HAP-1 (cell line): ENCODE measurements at regions not wholly inside any gene's neighbourhood (a gene's known extent, or its start where the extent isn't known, plus 50 kb on each side); places are given as distances from the start of the nearest gene placed in this dataset.
"Not testable (repeated sequence)": the region's sequence is repeated elsewhere in the genome, so short reads cannot be mapped to it uniquely, and the experiment has no call there.

ENCODE experiments used
- DNase-seq, 2 experiments: peaks; one replicate each; pipeline ENCODE4 v3.0.0-alpha.2; 2016 to 2020; ENCODE audit warnings: low spot score in 2 of 2
- H3K27me3 ChIP-seq: fragments of 250-450 bp; sonication (Bioruptor Pico); 2 replicates; pipeline ENCODE4 v1.5.1; 2020; ENCODE audit warnings: low read depth, mild to moderate bottlenecking, moderate library complexity
- H3K36me3 ChIP-seq: fragments of 250-450 bp; sonication (Bioruptor Pico); replicated peaks from 2 replicates; pipeline ENCODE4 v1.5.1; 2020; ENCODE audit warnings: mild to moderate bottlenecking
- H3K4me1 ChIP-seq: fragments of 250-450 bp; sonication (Bioruptor Pico); 2 replicates; pipeline ENCODE4 v1.5.1; 2020; ENCODE audit warnings: mild to moderate bottlenecking
- H3K4me3 ChIP-seq: fragments of 250-450 bp; sonication (Bioruptor Pico); 2 replicates; pipeline ENCODE4 v1.5.1; 2020; ENCODE audit warnings: mild to moderate bottlenecking, moderate library complexity
- H3K9me3 ChIP-seq: fragments of 250-450 bp; sonication (Bioruptor Pico); 2 replicates; pipeline ENCODE4 v1.5.1; 2020; ENCODE audit warnings: mild to moderate bottlenecking, moderate library complexity
- in situ Hi-C: fragments of 300-500 bp; cut with MboI; formaldehyde crosslinking; loops from 3 replicates; pipeline ENCODE4 v1.14.3; 2020; ENCODE audit warnings: low sequenced_read_pairs, inconsistent platforms, mixed read lengths

DNA sequence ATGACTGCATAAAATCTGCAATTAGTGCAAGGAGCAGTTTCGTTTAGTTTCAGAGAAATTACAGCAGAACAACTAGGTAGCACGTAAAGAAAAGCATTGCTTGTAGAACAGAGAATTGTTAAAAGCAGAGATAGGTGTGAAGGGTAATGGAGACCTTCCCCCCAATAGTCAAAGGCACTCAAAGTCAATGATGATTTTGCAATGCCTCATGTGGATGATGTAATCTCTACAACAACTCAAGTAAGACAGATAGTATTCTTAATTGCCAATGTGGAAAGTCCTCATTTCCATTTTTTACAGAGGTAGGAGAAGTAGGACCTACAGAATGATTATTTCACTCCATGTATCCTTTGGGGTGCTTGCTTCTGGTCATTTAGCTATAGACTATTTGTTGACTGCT, 94.3 kb upstream of the GNAI1 start:
- Histone ChIP-seq H3K4me1 (no peaks in the 10 kb centered on the region), H3K4me3 (no peak overlapping the region), H3K9me3 (no peaks in the 10 kb centered on the region), H3K27me3 (no peaks in the 10 kb centered on the region), H3K36me3 (no peaks in the 10 kb centered on the region)
- in situ Hi-C loops = no loop called here
- DNase-seq = no peak

DNA sequence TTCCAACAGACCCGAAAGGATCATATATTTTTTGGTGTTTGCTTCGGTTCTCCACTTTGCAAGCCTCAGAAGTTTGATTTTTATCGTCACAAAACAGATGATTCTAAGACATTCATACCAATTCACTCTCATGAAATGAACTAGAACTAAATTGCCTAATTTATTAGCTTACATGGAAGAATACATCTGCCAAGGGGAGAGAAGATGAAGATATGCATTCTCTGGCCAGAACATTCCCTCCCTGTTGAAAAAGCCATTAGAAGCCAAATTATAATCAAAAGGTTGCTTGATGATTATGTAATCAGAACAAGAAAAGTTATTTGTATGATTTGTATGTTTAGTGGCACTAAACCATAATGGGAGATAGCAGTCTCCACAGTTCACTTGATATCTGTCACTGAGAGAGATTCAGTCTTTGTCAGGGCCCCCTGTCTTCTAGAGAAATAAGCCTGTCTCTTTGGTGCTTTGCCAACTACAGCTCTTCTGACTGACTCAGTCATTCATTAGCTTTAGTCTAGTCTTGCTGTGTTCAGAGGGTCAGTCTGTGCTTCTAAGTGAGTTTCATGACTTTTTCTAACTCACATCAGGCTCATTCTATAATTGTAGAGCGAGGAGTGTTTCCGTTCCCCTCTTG, 95.3 kb upstream of the GNAI1 start:
- Histone ChIP-seq H3K9me3 (no peaks in the 10 kb centered on the region), H3K36me3 (no peaks in the 10 kb centered on the region), H3K4me3 (no peak overlapping the region), H3K4me1 (no peaks in the 10 kb centered on the region), H3K27me3 (no peaks in the 10 kb centered on the region)
- in situ Hi-C loops = no loop called here
- no peak for DNase-seq

DNA sequence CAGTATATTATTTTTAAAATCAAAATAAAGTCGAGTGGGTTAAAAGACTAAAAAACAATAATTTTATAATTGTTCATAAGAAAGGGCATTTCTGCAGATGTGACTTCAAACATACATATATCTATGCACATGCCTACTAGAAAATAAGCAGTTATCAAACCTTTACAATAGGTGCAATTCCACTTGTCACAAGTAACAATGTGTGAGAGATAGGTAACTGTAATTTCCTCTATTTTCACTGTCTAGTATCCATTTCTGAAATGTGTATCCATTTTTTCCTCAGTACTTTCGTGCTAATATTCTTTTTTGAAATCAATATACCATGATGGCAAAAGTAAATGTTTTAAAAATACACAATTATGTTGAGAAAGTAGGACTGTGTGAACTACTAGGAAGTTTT, 96.9 kb upstream of the GNAI1 start:
- Histone ChIP-seq H3K27me3 (no peaks in the 10 kb centered on the region), H3K4me1 (no peaks in the 10 kb centered on the region), H3K36me3 (no peaks in the 10 kb centered on the region), H3K4me3 (no peak overlapping the region), H3K9me3 (no peaks in the 10 kb centered on the region)
- no peak for DNase-seq
- in situ Hi-C loops = no loop called here

DNA sequence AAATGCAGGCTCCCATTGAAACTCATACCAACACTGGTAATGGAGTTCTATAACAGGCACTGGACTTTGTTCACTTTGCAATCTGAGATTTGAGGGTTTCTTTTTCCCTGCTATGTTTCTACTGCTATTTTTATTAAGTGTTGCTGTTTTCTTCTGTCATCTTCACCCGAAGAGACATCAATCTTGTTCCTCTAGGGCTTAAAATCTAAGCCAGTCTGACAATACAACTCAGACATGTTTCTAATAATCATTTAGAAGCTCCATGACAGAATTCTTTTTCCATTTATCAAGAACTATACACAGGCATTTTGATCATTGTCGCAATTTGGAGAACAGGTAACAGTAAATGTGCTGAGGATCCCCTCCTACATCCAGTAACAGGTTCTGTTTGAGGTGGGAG, 98.5 kb upstream of the GNAI1 start:
- H3K4me3 ChIP-seq = no peak overlapping the region
- no peaks in the 10 kb centered on the region for H3K4me1 ChIP-seq
- no peaks in the 10 kb centered on the region for H3K9me3 ChIP-seq
- no peaks in the 10 kb centered on the region for H3K36me3 ChIP-seq
- no peaks in the 10 kb centered on the region for H3K27me3 ChIP-seq
- no peak for DNase-seq
- in situ Hi-C loops = no loop called here

DNA sequence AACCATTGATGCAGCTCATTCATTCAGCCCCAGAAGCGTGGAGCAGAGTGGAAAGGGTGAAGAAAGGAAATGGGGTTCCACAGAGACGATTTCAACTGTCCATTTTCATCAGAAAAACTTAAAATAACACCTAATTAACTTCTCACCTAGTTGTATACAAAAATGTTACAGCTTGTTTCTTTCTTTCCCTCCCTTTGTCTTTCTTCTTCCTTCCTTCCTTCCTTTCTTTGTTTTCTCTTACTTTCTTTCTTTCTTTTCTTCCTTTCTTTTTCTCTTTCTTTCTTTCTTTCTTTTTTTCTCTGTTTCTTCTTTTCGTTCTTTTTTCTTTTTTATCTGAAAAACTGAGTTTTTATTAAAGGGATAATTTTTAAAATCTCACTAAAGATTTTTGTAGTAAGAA, 105.9 kb upstream of the GNAI1 start:
- Histone ChIP-seq H3K4me3 (no peak overlapping the region), H3K9me3 (no peaks in the 10 kb centered on the region), H3K4me1 (no peaks in the 10 kb centered on the region), H3K27me3 (no peaks in the 10 kb centered on the region), H3K36me3 (no peaks in the 10 kb centered on the region)
- no peak for DNase-seq
- in situ Hi-C loops = no loop called here

DNA sequence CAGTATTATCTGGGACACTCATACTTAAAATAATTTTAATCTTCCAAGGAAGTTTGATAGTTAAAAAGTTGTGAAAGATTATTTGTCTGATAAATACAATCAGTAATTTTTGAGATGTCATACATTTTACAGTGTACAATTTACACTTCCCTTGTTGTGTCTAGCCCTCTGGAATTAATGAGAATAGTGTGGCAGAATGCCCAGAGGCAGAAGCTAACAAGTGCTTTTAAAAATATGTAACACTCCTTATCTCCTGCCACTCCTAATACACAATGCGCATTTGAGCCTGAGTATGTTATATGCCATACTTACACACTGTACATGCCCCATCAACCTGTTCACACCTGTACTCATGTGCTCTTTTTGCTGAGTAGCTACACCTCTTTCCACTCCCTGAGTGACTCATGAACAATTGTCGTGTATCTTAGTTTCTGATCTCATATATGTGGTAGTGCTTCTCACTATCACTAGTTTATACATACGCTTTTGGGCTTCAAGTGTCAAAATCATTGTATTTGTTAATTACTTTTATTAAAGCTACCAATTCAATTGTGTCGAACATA, 106.9 kb upstream of the GNAI1 start:
- no peaks in the 10 kb centered on the region for H3K9me3 ChIP-seq
- no peaks in the 10 kb centered on the region for H3K4me1 ChIP-seq
- H3K4me3 ChIP-seq = no peak overlapping the region
- no peaks in the 10 kb centered on the region for H3K27me3 ChIP-seq
- H3K36me3 ChIP-seq = no peaks in the 10 kb centered on the region
- no peak for DNase-seq
- in situ Hi-C loops = no loop called here

DNA sequence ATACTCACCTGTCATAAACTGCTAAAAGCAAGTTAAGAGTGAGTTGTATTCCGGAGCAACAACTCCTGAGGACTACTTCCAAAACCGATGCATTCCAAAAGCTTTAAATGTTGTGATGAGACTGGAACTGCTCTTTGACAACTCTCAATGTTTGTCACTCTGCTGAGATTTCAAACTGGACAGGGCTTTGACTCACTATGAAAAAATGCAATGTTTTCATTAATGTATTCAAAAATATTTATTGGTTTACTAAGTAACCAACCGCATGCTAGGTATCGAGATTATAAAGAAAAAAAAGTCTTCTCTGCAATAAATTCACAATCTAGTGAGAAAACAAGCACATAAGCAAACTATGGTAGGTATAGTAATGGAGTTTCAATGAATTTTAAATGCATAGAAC, 107.9 kb upstream of the GNAI1 start:
- H3K4me3 ChIP-seq = no peak overlapping the region
- DNase-seq = no peak
- no peaks in the 10 kb centered on the region for H3K27me3 ChIP-seq
- H3K4me1 ChIP-seq = no peaks in the 10 kb centered on the region
- H3K36me3 ChIP-seq = no peaks in the 10 kb centered on the region
- no peaks in the 10 kb centered on the region; the same call in 1 of the 2 replicates for H3K9me3 ChIP-seq
- in situ Hi-C loops = no loop called here

DNA sequence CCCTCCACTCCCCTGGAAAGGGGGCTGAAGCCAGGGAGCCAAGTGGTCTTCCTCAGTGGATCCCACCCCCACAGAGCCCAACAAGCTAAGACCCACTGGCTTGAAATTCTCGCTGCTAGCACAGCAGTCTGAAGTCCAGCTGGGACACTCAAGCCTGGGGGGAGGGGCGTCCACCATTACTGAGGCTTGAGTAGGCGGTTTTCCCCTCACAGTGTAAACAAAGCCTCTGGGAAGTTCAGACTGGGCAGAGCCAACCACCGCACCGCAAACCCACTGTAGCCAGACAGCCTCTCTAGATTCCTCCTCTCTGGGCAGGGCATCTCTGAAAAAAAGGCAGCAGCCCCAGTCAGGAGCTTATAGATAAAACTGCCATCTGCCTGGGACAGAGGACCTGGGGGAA, 114.4 kb upstream of the GNAI1 start:
- H3K4me1 ChIP-seq, H3K27me3 ChIP-seq, H3K4me3 ChIP-seq, H3K9me3 ChIP-seq, H3K36me3 ChIP-seq: not testable (repeated sequence)
- in situ Hi-C loops = loop anchor here (25.0 kb wide), 2 partner anchors 208 to 733 kb away; no protein-coding TSS in a partner anchor
- DNase-seq = peak in 1 of 2 experiments; percentile 19

DNA sequence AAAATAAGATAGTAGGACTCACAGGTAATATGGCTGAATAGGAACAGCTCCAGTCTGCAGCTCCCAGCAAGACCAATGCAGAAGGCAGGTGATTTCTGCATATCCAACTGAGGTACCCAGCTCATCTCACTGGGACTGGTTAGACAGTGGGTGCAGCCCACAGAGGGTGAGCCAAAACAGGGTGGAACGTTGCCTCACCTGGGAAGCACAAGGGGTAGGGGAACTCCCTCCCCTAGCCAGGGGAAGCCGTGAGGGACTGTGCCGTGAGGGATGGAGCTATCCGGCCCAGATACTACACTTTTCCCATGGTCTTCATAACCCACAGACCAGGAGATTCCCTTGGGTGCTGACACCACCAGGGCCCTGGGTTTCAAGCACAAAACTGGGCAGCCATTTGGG, 114.8 kb upstream of the GNAI1 start:
- not testable (repeated sequence) for DNase-seq, H3K36me3 ChIP-seq
- in situ Hi-C loops = loop anchor here (25.0 kb wide), 2 partner anchors 208 to 733 kb away; no protein-coding TSS in a partner anchor

DNA sequence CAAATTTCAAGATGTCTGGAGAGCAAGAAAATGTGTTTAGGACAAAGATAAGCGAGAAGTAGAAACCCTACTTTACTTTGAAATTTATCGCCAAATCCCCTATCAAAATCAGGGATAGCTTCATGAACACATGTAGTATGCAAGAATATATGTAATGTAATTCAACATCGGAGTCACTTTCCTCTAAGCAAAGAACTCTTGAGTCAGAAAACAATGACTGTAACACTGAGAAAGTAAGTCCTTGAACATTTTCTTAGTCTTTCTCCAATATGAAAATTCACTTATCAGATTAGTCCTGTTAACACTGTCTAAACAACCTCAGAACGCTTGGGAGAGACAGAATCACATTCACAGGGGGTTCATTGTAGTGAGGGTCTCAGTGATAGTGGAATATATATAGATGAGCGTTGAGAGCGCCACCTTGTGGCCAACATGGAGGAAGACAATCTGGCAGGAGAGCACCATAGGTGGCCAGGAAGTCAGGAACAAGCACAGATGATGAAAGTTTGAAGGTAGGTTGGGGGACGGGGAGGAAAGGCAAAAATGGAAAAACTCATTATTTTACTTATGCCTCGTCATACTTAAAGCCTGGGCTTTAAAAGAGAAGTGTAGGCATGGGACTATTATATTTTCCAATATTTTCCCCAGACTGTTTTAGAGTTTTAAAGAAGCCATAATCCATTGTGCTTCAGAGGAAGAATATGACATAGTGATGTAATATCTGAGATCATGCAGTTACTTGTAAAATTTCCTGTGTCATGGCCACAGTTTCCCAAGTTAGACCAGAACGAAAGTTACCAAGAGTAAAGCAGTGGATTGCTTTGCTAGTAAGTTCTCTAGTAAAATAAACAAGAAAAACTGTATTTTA, 115.5 kb upstream of the GNAI1 start:
- in situ Hi-C loops = loop anchor here (25.0 kb wide), 2 partner anchors 207 to 732 kb away; no protein-coding TSS in a partner anchor
- H3K36me3 ChIP-seq = no peaks in the 10 kb centered on the region

More for the DNA sequence above, 114.8 kb upstream of the GNAI1 start:
- not testable (repeated sequence) for H3K4me3 ChIP-seq, H3K4me1 ChIP-seq, H3K27me3 ChIP-seq, H3K9me3 ChIP-seq

DNA sequence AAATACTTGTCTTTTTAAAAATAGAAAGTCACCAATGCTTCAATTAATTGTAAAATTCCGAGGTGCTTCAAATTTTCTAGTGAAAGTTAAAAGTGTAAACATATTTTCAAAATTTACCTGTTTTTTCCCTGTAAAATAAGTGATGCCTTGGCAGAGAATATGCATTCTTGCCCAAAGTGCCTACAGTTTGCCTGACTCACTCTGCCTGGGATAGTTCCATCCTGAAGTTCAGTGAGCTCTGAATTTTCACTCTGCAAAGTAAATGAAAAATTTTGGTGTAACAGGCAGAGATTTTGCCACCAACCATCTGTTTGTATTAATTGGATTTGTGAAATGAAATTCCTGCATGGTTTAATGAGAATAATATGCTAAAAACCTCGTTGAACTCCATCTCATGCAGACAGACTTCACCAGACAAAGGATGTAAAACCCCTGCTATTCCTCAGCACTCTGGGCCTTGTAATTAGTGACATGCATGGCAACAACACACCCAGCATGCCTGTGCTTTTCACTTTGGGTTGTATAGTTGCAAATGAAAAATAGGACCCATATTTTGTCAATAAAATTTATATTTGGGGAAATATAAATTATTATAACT, 117.4 kb upstream of the GNAI1 start:
- Histone ChIP-seq H3K9me3 (no peaks in the 10 kb centered on the region; the same call in 1 of the 2 replicates), H3K4me3 (no peak overlapping the region), H3K27me3 (no peaks in the 10 kb centered on the region), H3K4me1 (no peaks in the 10 kb centered on the region), H3K36me3 (no peaks in the 10 kb centered on the region)
- DNase-seq = no peak
- in situ Hi-C loops = loop anchor here (25.0 kb wide), 2 partner anchors 205 to 730 kb away; no protein-coding TSS in a partner anchor

More for the DNA sequence above, 115.5 kb upstream of the GNAI1 start:
- DNase-seq = peak; percentile 74 to 76
- Histone ChIP-seq H3K4me3 (no peak overlapping the region), H3K9me3 (no peaks in the 10 kb centered on the region; the same call in 1 of the 2 replicates), H3K27me3 (no peaks in the 10 kb centered on the region), H3K4me1 (no peaks in the 10 kb centered on the region)

DNA sequence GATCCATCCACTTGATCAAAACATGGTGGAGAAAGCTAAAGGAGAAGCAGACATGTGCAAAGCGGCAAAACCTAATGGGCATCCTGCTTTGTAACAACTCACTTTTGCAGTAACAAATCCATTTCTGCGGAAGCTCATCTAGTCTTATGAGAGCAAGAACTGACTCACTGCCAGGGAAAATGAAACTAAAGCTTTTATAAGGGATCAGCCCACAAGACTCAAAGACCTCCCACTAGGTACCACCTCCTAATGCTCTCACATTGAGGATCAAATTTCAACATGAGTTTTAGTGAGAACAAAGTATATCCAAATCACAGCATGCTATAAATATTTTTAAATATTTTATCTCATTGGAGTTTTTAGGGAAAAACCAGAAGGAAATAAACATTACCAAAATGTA, 120.1 kb upstream of the GNAI1 start:
- in situ Hi-C loops = loop anchor here (25.0 kb wide), 2 partner anchors 202 to 727 kb away; no protein-coding TSS in a partner anchor
- no peak for DNase-seq
- Histone ChIP-seq H3K4me1 (no peaks in the 10 kb centered on the region), H3K36me3 (no peaks in the 10 kb centered on the region), H3K9me3 (no peaks in the 10 kb centered on the region), H3K27me3 (no peaks in the 10 kb centered on the region), H3K4me3 (no peak overlapping the region)

DNA sequence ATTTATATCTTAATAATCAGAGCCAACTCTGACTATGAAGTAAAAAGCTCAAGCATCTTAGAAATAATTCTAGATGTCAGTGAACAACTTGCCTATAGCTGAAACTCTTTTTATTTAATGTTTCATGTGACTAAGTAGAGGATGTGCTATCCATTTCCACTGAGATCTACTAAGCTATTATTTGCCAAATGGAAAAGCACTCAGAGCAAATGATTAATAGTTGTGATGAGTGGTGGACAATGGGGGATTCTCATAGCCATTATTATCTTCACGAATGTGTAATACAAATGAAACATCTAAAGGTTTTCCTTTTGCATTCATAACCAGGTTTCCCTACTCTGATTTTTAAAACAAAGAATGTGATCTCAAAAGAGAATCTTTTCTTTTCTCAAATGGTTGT, 126.6 kb upstream of the GNAI1 start:
- Histone ChIP-seq H3K4me1 (no peaks in the 10 kb centered on the region), H3K36me3 (no peaks in the 10 kb centered on the region), H3K4me3 (no peak overlapping the region), H3K27me3 (no peaks in the 10 kb centered on the region), H3K9me3 (no peaks in the 10 kb centered on the region)
- DNase-seq = no peak
- in situ Hi-C loops = loop anchor here (25.0 kb wide), 2 partner anchors 196 to 721 kb away; no protein-coding TSS in a partner anchor
